Activated T-helper 1 cell treated with anti-CD3 and anti-CD28 coated beads, Interleukin-2, amount 50 U/mL, for 16 hours (primary cell): ENCODE measurements at regions not wholly inside any gene's neighbourhood (a gene's known extent, or its start where the extent isn't known, plus 50 kb on each side); places are given as distances from the start of the nearest gene placed in this dataset.
"Not testable (repeated sequence)": the region's sequence is repeated elsewhere in the genome, so short reads cannot be mapped to it uniquely, and the experiment has no call there.

Experiments used
- DNase-seq, 2 donors: peaks; one replicate each; pipeline ENCODE4 v3.0.0-alpha.2; 2020; ENCODE audit warnings: low read depth in 1 of 2, low spot score in 1 of 2

DNA sequence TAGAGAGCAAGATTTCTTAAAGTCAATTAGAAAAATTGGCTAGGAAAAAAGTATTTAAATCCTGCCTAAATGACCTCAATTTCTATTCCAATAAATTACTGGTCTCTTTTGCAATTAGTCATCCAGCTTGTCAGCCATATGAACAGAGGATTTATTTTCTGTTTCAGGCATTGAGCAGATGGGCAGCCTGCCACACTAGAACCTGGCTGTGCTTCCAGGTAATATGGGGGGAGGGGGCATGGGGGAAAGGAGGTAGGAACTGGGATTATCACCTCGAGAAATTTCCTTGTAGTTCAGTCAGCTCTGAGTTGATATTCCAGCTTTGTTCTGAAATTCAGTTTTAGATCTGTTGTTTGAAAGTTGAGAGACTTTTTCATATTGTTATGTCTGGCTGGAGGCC, 206.3 kb upstream of the LCORL start:
- DNase-seq = no peak

DNA sequence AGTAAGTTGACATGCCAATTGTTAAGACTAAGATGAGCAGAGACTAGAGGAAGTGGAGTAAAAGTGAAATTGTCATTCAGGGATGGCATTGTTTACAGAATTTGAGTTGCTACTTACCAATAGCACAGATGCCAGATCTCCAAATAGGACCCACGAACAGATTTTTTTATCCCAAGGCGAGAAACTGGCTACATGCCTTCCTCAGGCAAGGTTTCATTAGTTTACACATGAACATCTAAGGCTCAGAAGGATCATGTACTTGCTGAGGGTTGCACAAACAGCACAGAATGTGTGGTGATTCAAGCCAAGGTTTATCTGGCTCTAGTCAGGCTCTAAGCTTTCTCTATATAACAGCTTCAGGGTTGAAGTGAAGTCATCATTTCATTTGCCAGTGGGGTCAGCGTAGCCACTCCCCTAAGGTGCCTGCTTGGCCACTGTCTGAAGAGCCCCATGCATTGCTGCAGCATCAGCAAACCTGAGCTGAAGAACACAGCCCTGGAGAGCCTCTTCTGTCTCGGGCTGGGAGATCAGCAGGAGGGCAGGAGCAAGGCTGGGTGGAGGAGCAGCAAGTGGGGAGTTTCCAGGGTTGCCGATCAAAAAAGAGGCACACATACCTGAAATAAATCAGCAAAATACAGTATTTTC, 193.0 kb upstream of the LCORL start:
- DNase-seq = no peak

DNA sequence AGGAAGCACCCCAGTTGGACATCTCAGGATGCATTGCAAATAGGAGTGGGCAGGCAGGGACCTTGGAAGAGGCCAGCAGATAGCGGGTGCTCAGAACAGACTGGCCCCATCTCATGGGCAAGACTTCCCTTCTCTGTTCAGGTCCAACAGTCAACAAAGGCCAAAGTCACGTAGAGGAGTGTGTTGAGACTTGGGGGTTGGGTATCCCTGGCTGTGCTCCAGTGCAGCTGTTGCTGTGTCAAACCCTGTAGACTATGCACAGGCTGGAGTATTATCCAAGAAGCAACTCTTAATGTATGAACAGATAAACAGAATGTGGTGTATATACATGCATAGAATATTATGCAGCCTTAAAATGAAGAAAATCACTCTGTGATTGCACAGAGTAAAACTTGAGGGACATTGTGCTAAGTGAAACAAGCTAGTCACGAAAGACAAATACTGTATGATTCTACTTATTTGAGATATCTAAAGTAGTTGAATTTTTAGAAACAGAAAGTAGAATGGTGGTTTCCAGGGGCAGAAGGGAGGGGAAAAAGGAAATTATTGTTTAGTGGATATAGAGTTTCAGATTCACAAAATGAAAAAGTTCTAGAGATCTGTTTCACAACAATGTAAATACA, 192.1 kb upstream of the LCORL start:
- DNase-seq = no peak

DNA sequence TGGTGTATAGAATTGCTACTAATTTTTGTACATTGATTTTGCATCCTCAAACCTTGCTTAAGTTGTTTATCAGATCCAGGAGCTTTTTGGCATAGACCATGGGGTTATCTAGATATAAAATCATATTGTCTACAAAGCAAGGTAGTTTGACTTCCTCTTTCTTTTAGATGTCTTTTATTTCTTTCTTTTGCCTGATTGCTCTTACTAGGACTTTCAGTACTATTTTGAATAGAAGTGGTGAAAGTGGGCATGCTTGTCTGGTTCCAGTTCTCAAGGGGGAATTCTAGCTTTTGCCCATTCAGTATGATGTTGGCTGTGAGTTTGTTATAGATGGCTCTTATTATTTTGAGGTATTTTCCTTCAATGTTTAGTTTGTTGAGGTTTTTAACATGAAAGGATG, 187.9 kb upstream of the LCORL start:
- no peak for DNase-seq

DNA sequence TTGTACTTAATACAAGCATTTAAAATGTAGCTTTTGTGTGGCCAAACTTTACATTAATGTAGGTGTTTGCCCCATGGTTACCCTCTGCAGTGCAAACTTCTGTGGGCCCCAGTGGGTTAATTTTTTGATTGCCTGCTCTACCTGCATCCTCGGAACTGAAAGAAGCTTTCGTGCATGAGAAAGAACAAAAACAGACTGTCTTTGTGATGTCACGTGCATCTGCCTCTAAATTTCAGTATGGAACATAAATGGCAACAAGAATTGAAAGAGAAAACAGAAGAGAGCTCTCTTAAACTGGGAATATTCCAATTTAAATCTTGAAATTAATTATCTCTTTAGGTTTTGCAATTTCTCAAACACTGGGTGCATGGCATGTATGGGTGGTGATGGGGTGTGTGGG, 182.4 kb upstream of the LCORL start:
- no peak for DNase-seq

DNA sequence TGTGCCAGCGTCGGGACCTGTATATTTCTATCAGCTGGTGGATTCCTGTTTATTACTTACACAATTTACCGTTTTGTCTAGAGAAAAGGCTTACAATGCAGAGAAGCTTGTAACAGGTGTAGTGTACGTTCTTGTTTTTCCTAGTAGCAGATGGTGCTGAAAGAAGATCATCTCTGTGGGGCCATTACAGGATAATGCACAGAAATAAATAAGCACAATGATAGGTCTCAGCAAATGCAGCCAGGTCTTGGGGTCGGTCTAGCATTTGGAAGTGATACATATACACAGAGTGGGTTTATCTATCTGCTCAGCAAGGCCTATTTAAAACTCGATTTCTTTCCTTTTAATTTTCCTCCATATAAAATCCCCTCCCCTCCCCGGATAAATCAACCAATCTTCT, 180.9 kb upstream of the LCORL start:
- DNase-seq = no peak

DNA sequence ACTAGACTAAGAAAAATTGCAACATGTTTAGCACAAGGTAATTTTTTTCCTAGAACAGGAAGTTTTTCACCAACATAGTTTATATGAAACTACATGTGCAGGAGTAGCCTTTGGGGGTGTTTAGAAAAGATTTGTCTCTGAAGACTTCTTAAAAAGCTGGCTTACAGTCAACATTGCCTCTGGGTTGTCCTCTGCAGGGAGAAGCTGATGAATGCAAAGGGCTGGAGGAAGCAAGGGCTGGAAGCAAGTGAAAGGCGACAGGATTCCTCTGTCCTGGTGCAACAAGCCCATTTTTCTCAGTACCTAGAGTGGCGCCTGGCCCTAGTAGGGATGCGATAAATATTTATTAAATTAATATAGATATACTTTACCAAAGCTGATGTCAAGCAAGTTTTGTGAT, 180.3 kb upstream of the LCORL start:
- DNase-seq = no peak

DNA sequence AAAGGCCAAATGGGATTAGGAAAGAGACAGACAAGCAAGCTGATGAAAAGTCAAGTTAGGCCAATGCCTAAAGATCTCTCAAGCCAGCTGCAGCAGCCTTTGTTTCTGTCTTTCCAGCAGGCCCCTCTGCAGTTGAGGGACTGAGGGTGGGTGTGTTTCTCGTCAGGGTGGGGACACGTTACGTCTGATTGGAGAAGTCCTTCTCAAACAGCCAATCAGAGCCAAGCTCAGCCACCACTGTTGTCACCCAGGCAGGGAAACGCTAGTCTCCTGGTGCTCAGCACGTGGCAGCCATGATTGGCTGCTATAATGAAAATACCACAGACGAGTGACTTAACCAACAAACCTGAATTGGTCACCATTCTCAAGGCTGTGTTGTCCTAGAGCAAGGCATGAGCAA, 177.1 kb upstream of the LCORL start:
- no peak for DNase-seq

DNA sequence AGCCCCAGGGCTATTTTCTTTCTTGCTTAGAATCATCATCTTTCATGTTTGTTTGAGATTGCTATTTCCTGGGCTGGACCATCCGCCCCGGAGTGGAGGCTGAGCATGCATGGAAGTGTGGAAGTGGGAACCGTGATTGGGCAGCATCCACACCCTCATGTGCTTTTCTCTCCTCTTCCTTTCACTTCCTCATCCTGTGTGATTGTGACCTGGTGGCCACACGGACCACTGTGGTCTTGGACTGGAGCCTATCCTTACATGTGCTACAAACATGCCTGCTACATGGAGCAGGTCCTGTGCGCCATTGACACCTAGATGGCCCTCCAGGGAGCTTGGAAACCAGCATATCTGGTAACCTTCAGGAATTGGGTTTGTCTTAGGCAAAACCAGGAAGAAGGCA, 175.9 kb upstream of the LCORL start:
- no peak for DNase-seq

DNA sequence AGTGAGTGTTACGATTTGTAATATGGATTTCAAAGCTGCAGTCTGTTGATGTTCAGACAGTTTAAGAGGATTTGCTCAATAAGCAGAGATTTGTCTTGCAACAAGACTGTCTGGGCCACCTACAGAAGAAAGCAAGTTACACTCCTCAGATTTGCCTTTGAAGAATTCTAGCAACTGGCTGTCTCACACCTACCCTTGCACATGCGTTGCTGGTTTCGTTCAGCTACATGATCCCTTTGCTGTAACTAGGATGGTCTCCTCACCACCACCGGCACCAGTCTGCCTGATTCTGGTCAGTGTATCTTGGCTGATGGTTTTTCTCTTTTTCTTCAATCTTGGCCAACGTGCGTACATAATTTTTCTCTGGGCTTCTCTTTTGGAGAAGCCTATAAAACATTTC, 172.7 kb upstream of the LCORL start:
- no peak for DNase-seq

DNA sequence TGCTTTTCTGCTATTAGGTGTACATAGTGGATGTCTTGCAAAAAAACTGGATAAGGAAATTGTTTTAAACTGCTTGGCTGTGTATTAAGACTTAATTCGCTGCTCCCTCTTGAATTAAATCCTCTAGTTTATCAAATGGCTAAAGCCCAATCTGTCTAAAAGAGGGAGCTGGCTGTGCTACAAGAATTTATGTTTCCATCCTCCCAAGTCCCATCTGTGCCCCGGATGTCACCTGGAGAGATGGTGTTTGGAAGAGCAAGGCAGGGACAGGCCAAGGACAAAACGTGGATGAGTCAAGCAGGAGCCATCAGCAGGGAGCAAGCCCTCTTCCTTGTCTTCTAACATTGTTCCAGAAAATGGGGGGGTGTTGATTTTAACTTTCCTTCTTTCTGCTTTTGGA, 171.3 kb upstream of the LCORL start:
- DNase-seq = no peak

DNA sequence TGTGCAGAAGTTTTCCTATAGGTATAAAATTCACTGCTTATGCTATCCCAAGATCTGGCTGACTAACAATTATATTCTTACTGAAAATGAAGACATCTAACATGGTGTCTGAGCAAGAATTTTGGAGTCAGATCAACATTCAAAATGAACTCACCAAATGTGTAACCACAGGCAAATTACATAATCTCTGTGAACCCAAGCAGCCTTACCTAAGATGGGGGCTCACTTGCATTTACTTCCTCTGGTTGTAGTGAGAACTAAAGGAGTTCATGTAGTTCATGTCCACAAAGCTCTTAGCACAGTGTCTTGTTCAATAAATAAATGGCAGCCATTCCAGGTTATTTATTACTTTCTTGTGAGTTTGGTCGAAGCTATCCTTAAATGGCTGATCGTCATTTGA, 163.9 kb upstream of the LCORL start:
- DNase-seq = no peak

DNA sequence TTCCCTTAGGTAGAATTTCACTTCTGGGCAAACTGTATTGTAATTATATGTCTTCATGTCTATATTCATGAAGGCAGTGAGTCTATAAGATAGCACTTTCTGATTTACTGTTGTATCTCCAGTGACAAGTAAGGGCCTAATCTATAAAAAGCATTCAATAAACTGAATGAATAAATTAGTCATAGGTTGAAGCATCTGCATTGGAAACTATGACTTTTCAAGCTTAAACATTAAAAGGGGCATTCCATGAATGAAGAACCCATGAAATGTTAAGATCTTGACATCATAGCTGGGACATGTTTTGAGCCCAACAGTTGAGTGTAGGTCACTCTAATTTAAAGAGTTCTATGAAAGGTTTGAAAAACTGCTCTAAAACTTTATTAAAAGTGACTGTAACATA, 159.3 kb upstream of the LCORL start:
- no peak for DNase-seq

DNA sequence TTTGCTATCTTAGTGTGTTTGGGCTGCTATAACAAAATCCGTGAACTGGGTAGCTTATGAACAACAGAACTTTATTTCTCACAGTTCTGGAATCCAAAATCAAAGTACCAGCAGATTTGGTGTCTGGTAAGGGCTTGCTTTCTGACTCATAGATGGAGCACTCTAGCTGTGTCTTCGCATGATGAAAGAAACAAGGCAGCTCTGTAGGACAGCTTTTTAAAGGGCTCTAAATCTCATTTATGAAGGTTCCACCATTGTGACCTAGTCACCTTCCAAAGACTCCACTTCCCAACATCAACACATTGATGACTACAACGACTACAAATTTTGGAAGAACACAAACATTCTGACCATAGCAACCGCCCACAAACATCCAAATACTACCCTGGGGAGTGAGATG, 158.6 kb upstream of the LCORL start:
- DNase-seq = no peak

DNA sequence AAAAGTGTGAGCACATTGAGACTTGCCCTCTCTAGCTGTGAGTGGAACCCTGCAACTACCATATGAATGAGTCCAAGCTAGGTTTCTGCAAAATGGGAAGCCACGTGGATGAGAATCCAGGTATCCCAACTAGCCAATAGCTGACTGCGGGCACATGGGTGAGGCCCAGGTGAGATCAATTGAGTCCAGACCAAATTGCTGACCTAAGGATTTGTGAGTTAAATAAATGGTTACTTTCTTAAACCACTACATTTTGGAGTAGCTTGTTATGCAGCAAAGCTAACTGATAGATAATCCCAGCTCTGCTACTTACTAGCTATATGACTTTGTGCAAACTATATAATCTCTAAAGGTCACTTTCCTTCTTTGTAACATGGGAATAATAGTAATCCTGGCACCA, 150.3 kb upstream of the LCORL start:
- DNase-seq = no peak

DNA sequence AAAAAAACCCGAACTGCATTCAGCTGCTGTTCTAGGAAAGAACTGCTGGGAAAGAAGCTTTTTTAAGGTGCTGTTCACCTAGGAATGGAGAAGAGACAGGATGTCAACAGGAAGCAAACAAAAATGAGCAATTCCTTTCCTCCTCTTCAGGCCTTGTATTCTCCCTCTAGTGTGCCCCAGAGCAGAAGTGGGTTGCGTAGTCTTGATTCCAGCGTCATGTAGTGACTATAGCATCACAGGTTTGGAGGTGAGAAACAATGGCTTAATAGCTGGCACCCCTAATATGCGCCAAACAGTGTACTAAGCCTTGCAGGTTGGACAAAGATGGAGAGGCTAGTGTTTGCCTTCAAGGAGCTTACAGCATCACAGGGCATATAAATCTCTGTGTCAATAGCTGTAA, 146.3 kb upstream of the LCORL start:
- DNase-seq = no peak

DNA sequence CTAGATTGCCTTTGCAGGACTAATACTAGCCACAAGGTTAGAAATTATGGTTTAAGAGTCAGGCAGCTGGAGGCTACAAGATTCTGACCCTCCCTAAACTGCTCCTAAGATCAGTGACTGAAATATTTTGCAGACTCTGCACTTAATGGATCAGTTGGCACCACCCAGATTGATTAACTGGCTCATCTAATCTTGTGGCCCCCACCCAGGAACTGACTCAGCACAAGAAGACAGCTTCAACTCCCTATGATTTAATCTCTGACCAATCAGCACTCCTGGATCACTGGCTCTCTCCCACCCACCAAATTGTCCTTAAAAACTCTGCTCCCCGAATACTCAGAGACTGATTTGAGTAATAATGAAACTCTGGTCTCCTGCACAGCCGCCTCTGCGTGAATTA, 145.4 kb upstream of the LCORL start:
- no peak for DNase-seq

DNA sequence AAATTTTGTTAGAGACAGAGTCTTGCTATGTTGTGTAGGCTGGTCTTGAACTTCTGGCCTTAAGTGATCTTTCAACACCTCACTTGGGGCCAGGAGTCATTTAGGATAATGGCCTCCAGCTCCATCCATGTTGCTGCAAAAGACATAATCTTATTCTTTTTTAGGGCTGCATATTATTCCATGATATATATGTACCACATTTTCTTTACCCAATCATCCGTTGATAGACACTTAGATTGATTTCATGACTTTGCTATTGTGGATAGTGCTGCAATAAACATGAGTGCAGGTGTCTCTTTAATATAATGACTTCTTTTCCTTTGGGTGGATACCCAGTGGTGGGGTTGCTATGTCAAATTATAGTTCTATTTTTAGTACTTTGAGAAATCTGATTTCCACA, 140.9 kb upstream of the LCORL start:
- DNase-seq = no peak

DNA sequence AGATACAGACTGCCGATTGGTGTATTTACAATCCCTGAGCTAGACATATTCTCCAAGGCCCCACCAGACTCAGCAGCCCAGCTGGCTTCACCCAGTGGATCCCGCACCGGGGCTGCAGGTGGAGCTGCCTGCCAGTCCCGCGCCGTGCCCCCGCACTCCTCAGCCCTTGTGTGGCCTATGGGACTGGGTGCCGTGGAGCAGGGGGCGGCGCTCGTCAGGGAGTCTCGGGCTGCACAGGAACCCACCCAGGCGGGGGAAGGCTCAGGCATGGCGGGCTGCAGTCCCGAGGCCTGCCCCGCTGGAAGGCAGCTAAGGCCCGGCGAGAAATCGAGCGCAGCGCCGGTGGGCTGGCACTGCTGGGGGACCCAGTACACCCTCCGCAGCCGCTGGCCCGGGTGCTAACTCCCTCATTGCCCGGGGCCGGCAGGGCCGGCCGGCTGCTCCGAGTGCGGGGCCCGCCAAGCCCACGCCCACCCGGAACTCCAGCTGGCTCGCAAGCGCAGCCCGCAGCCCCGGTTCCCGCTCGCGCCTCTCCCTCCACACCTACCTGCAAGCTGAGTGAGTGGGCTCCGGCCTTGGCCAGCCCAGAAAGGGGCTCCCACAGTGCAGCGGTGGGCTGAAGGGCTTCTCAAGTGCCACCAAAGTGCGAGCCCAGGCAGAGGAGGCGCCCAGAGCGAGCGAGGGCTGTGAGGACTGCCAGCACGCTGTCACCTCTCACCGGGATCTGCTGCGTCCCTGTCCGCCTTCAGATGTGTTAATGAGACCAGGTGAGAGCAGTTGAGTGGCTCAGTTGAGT, 137.8 kb upstream of the LCORL start:
- DNase-seq = not testable (repeated sequence)

DNA sequence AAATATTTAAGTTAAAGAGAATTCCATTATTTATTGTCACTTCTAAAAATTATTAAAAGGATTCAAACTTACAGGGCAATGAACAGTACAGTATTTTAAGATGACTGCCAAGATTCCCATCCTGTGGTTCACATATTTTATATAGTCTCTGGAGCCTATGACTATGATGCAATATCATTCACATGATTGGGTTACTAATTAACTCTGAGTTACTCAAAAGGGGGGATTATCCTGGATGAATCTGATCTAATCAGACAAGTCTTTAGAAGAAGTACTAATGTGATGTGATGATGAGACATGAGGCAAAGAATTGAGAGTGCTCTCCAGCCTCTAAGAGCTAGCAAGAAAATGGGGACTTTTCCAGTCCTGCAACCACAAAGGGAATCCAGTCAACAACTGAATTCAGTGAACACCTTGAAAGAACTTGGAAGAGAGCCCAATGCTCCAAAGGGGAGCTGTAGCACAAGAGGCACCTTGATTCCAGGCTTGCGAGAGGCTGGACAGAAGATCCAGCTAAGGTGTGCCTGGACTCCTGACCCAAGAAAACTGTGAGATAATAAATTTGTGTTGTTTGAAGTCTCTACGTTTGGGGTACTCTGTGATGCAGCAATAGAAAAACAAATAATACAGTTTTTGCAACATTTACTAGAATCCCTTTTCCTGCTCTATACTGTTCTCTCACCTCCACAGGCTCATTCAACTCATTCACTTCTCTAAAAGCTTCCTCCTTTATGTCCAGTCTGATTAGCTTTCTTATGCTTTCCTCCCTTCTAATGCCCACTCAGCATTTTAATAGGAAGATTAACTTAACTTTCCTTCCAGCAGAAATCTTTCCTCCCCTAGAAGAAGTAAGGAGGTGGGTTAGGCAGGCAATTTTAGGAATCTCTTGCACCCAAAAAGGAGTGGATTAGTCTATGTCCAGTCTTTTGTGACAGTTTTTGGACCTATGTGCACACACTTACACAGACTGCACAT, 133.8 kb upstream of the LCORL start:
- no peak for DNase-seq

DNA sequence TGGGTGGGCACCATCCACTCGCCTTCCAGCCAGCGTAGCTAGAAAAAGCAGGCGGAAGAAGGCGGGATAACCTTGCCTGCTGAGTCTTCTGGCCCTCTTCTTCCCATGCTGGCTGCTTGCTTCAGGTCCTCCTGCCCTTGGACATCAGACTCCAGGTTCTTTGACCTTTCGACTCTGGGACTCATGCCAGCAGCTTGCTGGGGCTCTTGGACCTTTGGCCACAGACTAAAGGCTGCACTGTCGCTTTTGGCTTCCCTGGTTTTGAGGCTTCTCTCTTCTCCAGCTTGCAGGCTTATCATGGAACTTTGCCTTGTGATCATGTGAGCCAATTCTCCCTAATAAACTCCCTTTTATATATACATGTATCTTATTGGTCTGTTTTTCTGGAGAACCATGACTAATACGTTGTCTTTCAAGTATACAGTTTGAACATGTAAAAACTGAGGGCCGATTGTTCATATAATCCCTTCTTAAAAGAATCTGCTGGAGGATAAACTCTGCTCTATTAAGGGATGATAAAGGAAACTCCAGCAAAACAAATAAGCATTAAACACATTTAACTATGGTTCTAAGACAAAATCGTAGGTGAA, 116.6 kb upstream of the LCORL start:
- no peak for DNase-seq
